ENCODE measurements at regions not wholly inside any gene's neighbourhood (a gene's known extent, or its start where the extent isn't known, plus 50 kb on each side); places are given as distances from the start of the nearest gene placed in this dataset.
"Not testable (repeated sequence)": the region's sequence is repeated elsewhere in the genome, so short reads cannot be mapped to it uniquely, and the experiment has no call there.

DNA sequence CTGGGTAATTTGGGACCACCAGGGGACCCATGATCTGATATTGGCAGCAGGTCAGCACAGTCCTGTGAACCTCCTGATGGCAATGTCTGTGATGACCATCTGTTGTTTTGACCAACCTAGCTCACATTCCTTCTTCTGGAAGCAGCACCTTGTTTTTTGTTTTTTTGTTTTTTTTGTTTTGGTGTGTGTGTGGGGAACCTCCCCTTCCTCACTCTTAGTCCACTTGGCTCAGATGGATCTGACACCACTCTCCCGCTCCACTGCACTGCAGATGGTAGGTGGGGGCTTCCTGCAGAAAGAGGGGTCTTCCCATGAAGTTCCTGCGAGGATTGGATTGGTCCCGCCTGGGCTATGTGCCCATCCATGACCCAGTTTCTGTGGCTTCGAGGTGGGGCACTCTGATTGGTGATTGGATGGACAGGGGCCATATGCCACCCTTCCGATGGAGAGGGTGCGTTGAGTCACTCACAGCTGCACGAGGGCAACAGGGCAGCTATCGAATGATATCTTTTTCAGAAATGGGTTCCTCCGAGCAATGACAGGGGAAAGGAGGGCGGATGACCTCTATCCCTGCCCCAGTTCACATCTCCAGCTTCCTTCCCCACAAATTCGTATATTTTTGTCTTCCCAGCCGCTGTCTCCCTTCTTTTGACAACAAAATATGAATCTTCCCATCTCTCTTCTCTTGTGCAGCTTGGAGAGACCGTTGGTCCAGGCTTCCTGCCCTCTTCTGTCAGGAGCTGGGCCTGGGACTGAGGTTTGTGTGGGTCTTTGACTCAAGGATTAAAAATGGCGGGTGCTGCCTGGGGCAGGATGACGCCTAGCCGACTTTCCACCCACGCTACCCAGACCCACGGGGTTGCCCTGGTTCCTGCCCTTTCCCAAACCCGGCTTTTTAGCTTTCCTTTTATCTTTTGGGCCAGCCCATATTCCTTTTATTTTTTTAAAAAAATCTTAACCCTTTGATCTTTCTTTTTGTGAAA lies 132.1 kb upstream of the KCNG1 start:
- no peak for DNase-seq

DNA sequence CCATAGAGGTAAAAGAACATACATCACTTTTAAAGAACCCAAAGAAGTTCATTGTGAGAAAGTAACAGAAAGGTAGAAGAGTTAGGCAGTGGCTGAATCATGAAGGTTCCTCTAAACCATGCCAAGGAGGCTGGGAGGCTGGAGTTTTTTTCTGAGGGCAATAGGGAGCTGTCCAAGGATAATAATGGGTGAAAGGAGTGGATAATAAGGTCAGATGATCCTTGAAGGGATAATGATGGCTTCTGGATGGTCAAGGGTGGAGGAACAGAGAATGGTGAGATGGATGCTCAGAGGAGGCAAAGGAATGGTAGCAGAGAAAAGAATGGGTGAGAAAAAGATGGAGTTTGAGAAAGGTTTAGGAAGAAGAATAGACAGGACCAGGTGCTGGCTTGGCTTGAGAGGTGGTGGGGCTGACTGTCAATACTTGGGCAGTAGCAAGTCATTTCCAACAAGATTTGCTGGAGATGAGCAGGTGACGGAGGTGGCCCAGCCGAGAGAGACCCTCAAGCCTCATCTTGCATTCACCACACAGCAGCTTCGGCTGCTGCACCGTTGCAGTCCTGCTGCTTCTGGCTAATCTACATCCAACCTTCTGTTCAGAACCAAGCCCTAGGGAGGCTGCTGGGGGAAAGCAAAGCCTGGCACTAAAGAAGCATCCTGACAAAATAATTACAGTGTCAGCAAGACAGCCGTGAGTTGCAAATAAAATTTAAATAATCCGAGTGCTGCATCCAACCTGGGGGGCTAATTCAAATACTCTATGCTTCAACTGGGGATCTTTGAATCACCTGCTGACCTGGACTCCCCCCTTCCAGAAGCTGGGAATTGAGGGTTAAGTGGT lies 131.2 kb upstream of the KCNG1 start:
- no peak for DNase-seq

DNA sequence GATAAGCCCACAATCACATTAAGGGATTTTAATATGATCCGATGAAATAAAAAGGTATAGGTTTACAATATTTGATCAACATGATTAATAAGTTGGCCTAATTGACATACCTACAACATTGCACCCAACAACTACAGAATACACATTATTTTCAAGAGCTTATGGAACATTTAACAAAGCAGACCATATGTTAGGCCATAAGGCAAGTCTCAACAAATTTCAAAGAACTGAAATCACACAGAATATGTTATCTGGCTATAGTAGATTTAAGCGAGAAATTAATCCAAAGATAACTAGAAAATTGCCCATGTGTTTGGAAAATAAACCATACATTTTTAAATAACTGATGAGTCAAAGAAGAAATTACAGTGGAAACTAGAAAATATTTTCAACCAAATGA lies 126.0 kb upstream of the KCNG1 start:
- no peak for DNase-seq

DNA sequence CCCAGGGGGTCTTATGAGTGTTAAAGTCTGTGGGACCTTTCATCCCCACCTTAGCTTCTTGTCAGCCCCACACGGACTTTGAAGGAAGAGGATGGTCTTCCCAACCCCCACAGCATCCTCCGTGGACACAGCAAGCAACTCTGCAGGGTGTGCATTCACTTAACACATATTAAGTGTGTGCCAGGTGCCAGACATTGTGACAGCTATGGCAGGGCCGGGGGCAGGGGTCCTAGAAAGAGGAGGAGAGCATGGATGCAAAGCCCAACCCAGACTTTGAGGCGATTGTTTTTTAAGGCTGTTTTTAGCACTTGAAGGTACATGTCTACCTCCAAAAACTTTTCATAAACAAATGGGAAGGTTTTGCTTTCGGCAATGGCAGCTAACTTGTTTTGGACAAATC lies 121.6 kb upstream of the KCNG1 start:
- DNase-seq: no peak

- no peak for DNase-seq
These were observed 120.7 kb upstream of the KCNG1 start for GRCh38 chr20:51143652-51144051.

GRCh38 chr20:51142448-51142847 lies 119.5 kb upstream of the KCNG1 start:
- DNase-seq: no peak

DNA sequence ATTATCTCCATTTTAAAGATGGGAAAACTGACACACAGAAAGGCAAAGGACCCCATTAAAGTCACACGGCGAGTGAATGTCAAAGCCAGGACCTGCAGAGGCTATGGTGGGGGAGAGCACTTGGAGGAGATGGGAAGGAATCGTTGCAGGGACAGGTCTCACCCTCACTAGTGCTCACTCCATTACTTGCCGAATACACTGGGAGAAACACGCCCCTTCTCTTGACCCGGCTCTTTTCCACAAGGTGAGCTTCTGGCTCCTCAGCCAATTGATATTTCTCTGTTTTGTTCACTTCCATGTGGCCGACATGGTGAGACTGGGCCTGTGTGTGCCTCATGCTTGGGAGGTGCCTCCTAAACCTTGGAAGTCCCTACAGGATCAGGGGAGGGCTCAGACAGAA lies 117.8 kb upstream of the KCNG1 start:
- no peak for DNase-seq

DNA sequence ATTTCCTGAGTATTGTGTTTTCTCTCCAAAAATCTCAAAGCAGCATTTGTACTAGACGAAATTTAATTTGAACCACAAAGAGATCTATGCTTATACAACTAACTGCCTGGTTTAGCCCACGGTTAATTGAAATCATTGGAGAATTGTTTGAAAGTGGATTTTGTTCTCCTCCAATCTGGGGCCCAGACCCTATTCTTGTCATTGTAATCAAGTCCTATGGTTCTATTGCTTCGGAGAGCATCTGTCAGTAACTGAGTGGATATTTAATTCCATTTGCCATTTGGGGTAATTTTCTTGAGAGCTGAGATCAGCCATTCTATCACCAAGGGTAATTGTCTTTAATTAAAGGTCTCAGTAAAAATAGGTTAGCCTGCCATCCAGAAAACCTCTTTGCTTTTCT lies 117.0 kb upstream of the KCNG1 start:
- DNase-seq: no peak

GRCh38 chr20:51138576-51138975 lies 115.7 kb upstream of the KCNG1 start:
- DNase-seq: no peak

DNA sequence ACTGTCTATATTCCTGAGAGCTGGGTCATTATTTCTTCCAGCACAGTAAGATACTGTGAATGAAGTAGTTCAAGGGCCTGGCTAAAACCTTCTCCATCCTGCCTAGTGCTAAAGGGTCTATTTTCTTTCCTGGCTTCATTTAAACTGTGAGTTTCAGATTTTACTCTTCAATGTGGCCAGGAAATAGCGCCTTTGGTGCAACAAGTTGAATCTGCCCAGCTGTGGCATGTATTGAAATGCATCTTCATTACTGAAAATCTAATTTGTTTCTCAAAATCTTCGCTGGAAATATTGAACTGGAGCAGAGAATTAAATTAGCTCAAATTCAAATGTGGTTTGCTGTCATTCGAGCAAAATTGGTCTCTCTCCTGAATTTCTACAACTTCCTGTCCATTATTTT lies 114.6 kb upstream of the KCNG1 start:
- DNase-seq: no peak

GRCh38 chr20:51135926-51136715 lies 113.2 kb upstream of the KCNG1 start:
- no peak for DNase-seq

DNA sequence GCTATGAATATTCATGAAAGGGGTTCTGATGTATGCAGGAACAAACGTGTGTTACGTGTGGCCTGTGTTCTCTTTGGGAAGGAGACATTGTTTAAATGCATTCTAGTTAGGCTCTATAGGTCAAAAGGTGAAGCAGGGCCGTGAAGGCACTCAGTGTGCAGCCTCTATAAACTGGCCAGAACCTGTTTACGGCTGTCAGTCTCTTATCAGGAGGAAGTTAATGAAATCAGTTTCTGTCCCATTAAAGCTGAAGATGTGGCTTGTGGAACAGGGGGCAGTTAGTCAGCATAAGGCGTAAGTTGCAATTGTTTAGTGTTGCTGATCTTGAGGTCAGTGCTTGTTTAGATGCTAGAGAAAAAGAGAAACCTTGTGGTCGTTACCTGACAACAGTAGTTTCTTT lies 111.5 kb upstream of the KCNG1 start:
- DNase-seq: no peak

DNA sequence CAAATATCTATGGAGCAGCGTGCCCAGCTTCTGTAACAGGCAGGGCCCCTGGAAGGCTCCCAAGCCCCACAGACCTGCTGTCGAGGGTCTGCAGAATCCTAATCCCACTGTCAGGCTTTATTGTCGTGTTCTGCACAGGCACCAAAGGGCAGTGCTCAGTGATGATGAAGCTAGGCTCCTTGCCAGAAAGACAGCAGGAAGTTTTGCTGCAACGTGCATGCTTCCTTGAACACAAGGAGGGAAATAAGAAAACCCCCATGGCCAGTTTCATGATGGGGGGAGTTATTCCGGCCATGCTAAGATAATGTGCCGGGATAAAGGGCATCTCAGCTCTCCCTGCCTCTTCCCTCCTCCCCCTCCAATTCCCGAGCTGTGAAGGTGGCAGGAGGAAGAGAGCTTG lies 109.4 kb upstream of the KCNG1 start:
- no peak for DNase-seq

- DNase-seq: no peak
These were observed 108.9 kb upstream of the KCNG1 start for GRCh38 chr20:51131811-51132210.

- DNase-seq: no peak
These were observed 106.4 kb upstream of the KCNG1 start for GRCh38 chr20:51129147-51129776.

GRCh38 chr20:51128198-51128597 lies 105.3 kb upstream of the KCNG1 start:
- no peak for DNase-seq

DNA sequence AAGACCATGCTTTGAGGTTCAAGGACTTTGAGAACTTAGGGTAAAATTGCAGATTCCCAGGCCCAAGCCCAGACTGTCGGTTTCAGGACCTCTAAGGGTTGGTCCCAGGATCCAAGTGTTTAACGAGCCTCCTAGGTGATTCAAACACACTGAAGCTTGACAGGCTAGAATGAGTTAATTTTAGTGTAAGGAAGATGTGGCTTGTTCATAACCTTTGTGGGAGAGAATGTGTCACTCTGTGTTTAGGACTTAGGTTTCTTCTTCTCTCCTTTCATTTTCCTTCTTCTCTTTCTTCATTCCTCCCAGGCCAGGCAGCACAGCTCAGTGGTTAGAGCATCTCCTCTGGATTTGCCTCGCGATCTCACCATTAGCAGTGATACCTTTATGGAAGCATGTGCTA lies 104.8 kb upstream of the KCNG1 start:
- no peak for DNase-seq

DNA sequence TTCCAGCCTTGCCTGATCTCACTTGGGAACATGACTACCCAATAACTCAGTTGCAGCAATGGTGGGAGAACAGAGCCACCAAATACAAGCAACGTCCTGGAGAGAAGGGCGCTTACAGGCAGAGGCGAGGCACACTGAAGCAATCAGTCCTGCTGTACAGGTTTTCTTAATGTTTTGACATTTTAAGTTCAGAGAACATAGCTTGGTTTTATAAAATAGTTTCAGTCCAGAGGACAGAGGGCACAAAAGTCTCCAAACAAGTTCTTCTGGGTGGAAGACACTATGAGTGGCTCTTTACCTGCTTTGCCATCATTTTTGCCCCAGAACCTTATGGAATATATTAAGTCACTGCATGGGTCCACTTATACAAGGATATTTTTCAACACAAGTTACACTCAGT lies 103.4 kb upstream of the KCNG1 start:
- DNase-seq: no peak

- DNase-seq: no peak
These were observed 102.9 kb upstream of the KCNG1 start for GRCh38 chr20:51125780-51126179.

GRCh38 chr20:51125105-51125504 lies 102.2 kb upstream of the KCNG1 start:
- no peak for DNase-seq

DNA sequence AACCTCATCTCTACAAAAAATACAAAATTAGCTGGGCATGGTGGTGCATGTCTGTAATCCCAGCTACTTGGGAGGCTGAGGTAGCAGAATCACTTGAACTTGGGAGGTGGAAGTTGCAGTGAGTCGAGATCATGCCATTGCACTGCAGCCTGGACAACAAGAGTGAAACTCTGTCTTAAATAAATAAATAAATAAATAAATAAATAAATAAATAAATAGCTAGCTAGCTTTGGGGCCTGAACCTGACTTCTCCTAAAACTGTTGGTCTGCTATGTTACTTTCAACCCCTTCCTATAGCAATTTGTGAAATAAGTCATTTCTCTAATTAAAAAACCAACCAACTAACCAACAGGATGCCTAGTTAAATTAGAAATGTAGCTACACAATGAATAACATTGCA lies 101.0 kb upstream of the KCNG1 start:
- DNase-seq: not testable (repeated sequence)

DNA sequence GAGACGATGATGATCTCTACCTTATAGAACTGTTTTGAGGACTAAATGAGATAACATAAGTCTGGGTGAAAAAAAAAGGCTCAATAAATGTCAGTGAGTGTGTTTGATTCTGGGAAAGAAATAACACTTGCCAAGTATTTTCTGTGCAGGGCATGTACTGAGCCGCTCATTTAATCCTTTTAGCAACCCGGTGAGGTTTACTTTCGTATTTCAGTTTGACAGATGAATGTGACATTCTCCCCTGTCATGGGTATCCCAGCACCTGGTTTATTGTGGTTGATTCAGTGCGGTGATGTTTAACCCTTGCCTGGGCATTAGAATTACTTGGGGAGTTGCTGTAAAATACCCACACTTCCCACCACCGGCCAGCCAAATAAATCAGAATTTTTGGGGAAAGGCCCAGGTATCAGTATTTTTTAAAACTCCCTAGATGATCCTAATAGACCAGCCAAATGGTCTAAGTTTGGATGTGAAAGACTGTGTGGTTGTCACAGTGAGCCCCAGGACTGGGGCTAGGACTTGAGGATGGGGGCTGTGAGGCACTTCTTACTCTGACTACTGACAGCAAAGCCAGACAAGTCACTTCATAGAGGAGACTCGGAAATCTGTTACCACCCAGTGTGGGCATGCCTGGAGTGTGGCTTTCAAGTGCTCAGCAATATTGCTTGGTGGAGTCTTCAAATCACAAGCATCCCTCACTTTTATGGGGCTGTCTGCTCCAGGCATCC lies 100.2 kb upstream of the KCNG1 start:
- DNase-seq: peak; percentile 10
